Left colon (tissue), 2 donors: ENCODE measurements at regions not wholly inside any gene's neighbourhood (a gene's known extent, or its start where the extent isn't known, plus 50 kb on each side); places are given as distances from the start of the nearest gene placed in this dataset.
"Not testable (repeated sequence)": the region's sequence is repeated elsewhere in the genome, so short reads cannot be mapped to it uniquely, and the experiment has no call there.

Experiments
- ATAC-seq: fragments of 200-7000 bp; cut with Tn5 transposase; one replicate; pipeline ENCODE4 v1.9.1; 2020; ENCODE audit warnings: mild to moderate bottlenecking, moderate library complexity
- DNase-seq, 2 donors: peaks; one replicate each; pipeline ENCODE4 v3.0.0-alpha.2; 2020
- intact Hi-C, 2 donors: fragments of 100-400 bp; cut with DNase I in 1 of 2; cut with micrococcal nuclease in 1 of 2; formaldehyde crosslinking; loops; one replicate each; pipeline versions ENCODE4 v1.11.2 to v1.14.0; 2022; cut with DNase I, micrococcal nuclease
- donor health status: DM: no; HTN: no; CAD: no.
- donor health status: DM: yes; HTN: yes; CAD: no.

GRCh38 chr7:23887660-23888059 lies 177.6 kb downstream of the STK31 start:
- intact Hi-C loops = no loop called here
- DNase-seq (no peak), ATAC-seq (no peak)

- DNase-seq = no peak
- no peak for ATAC-seq
- intact Hi-C loops = no loop called here
These were observed 178.9 kb downstream of the STK31 start for GRCh38 chr7:23888958-23889357.

- no peak for ATAC-seq
- intact Hi-C loops = no loop called here
- no peak for DNase-seq
These were observed 179.5 kb downstream of the STK31 start for GRCh38 chr7:23889566-23889965.

- intact Hi-C loops = no loop called here
- DNase-seq = no peak
- no peak for ATAC-seq
These were observed 182.0 kb downstream of the STK31 start for GRCh38 chr7:23892019-23892418.

GRCh38 chr7:23893176-23893941 lies 183.3 kb downstream of the STK31 start:
- no peak for ATAC-seq
- DNase-seq = no peak
- intact Hi-C loops = no loop called here

GRCh38 chr7:23893942-23894891 lies 184.2 kb downstream of the STK31 start:
- no peak for DNase-seq
- intact Hi-C loops = no loop called here
- ATAC-seq = no peak

- intact Hi-C loops = no loop called here
- ATAC-seq = no peak
- no peak for DNase-seq
These were observed 185.0 kb downstream of the STK31 start for GRCh38 chr7:23894892-23895569.

- DNase-seq (no peak), ATAC-seq (no peak)
- intact Hi-C loops = no loop called here
These were observed 185.7 kb downstream of the STK31 start for GRCh38 chr7:23895666-23896096.

GRCh38 chr7:23898619-23899018 lies 188.6 kb downstream of the STK31 start:
- DNase-seq = no peak
- ATAC-seq = peak; percentile 72
- intact Hi-C loops = no loop called here

GRCh38 chr7:23904901-23905300 lies 194.9 kb downstream of the STK31 start:
- ATAC-seq, DNase-seq, intact Hi-C loops: not testable (repeated sequence)

GRCh38 chr7:23907012-23907411 lies 197.0 kb downstream of the STK31 start:
- DNase-seq (no peak), ATAC-seq (no peak)
- intact Hi-C loops = no loop called here

GRCh38 chr7:23909426-23909825 lies 199.4 kb downstream of the STK31 start:
- DNase-seq (no peak), ATAC-seq (no peak)
- intact Hi-C loops = no loop called here

- intact Hi-C loops = no loop called here
- no peak for DNase-seq
- no peak for ATAC-seq
These were observed 202.0 kb downstream of the STK31 start for GRCh38 chr7:23912065-23912464.

- ATAC-seq = no peak
- intact Hi-C loops = no loop called here
These were observed 203.0 kb downstream of the STK31 start for GRCh38 chr7:23913016-23913415.

GRCh38 chr7:23915236-23915635 lies 205.2 kb downstream of the STK31 start:
- DNase-seq (no peak), ATAC-seq (no peak)
- intact Hi-C loops = no loop called here

More at GRCh38 chr7:23913016-23913415, 203.0 kb downstream of the STK31 start:
- no peak for DNase-seq

GRCh38 chr7:23918286-23918685 lies 208.3 kb downstream of the STK31 start:
- intact Hi-C loops = no loop called here
- DNase-seq (no peak), ATAC-seq (no peak)

GRCh38 chr7:23918856-23919255 lies 208.8 kb downstream of the STK31 start:
- DNase-seq = no peak

GRCh38 chr7:23925088-23925487 lies 215.1 kb downstream of the STK31 start:
- intact Hi-C loops = no loop called here
- DNase-seq (no peak), ATAC-seq (no peak)

More at GRCh38 chr7:23918856-23919255, 208.8 kb downstream of the STK31 start:
- intact Hi-C loops = no loop called here
- ATAC-seq = no peak

GRCh38 chr7:23927709-23928417 lies 217.8 kb downstream of the STK31 start:
- intact Hi-C loops = no loop called here
- no peak for ATAC-seq
- DNase-seq = no peak
